IMR-90 (cell line): ENCODE measurements at regions not wholly inside any gene's neighbourhood (a gene's known extent, or its start where the extent isn't known, plus 50 kb on each side); places are given as distances from the start of the nearest gene placed in this dataset.

Experiments
- ATAC-seq: fragments of 200-7000 bp; cut with Tn5 transposase; 2 replicates; pipeline ENCODE4 v1.9.1; 2020; ENCODE audit warnings: low read depth, mild to moderate bottlenecking, moderate library complexity
- BruUV-seq: library from RNA; stranded (reverse); fragments of 400-500 nt; replicated peaks from 2 replicates; lab custom pipeline; 2021; lab: Mats Ljungman, UMichigan
- CTCF ChIA-PET: fragments of 300-600 bp; formaldehyde crosslinking; extraction: SDS; loops from one replicate; lab custom pipeline; 2021; ENCODE audit warnings: antibody characterized with exemption; lab: Yijun Ruan, JAX
- POLR2A ChIA-PET: fragments of 300-600 bp; sonication (Branson Sonifier 250); formaldehyde crosslinking; loops from one replicate; lab custom pipeline; 2022; ENCODE audit warnings: antibody characterized with exemption; ENCODE audit not compliant: unreplicated experiment; lab: Charles Lee
- DNase-seq: peaks from one replicate; pipeline ENCODE4 v3.0.0; 2013
- H2AFZ ChIP-seq: replicated peaks from 2 replicates; pipeline ENCODE3; 2013; ENCODE audit warnings: low read length, mild to moderate bottlenecking; ENCODE audit not compliant: poor library complexity
- H2AK5ac ChIP-seq: 2 replicates; pipeline ENCODE4 v1.6.1; 2013; ENCODE audit warnings: low read depth, low read length, inconsistent platforms
- H2AK9ac ChIP-seq: replicated peaks from 2 replicates; pipeline ENCODE3; 2013; ENCODE audit warnings: mild to moderate bottlenecking, low read depth, low read length, moderate library complexity; ENCODE audit not compliant: poor library complexity
- H2BK120ac ChIP-seq: 2 replicates; pipeline ENCODE4 v1.6.1; 2013; ENCODE audit warnings: low read depth, low read length, inconsistent platforms
- H2BK15ac ChIP-seq: 3 replicates; pipeline ENCODE4 v1.6.1; 2013; ENCODE audit warnings: low read depth, low read length, inconsistent platforms
- H2BK20ac ChIP-seq: 2 replicates; pipeline ENCODE4 v1.6.1; 2013; ENCODE audit warnings: low read depth, mild to moderate bottlenecking, inconsistent platforms, low read length, moderate library complexity
- H2BK5ac ChIP-seq: 2 replicates; pipeline ENCODE4 v1.6.1; 2013; ENCODE audit warnings: mild to moderate bottlenecking, low read depth, low read length, inconsistent platforms; ENCODE audit not compliant: poor library complexity, severe bottlenecking
- H3K14ac ChIP-seq: replicated peaks from 2 replicates; pipeline ENCODE4 v1.6.1; 2013; ENCODE audit warnings: low read depth, low read length, inconsistent platforms
- H3K18ac ChIP-seq: 2 replicates; pipeline ENCODE4 v1.6.1; 2013; ENCODE audit warnings: low read depth, low read length, control low read depth
- H3K23ac ChIP-seq: 2 replicates; pipeline ENCODE4 v1.6.1; 2013; ENCODE audit warnings: low read depth, low read length, inconsistent platforms
- H3K27ac ChIP-seq: 2 replicates; pipeline ENCODE4 v1.5.1; 2013; ENCODE audit warnings: mild to moderate bottlenecking, control low read depth, low read length; ENCODE audit not compliant: insufficient read depth
- H3K27me3 ChIP-seq: 2 replicates; pipeline ENCODE4 v1.6.1; 2013; ENCODE audit warnings: low read length; ENCODE audit not compliant: control insufficient read depth, insufficient read depth
- H3K36me3 ChIP-seq: 2 replicates; pipeline ENCODE4 v1.6.1; 2013; ENCODE audit warnings: low read length, mixed read lengths; ENCODE audit not compliant: control insufficient read depth, insufficient read depth
- H3K4ac ChIP-seq: 2 replicates; pipeline ENCODE4 v1.6.1; 2013; ENCODE audit warnings: low read depth, low read length, inconsistent platforms
- H3K4me1 ChIP-seq: 2 replicates; pipeline ENCODE4 v1.6.1; 2013; ENCODE audit warnings: low read length, mixed read lengths; ENCODE audit not compliant: control insufficient read depth, insufficient read depth
- H3K4me2 ChIP-seq: 2 replicates; pipeline ENCODE4 v1.6.1; 2013; ENCODE audit warnings: low read depth, mild to moderate bottlenecking, control low read depth, low read length, moderate library complexity
- H3K4me3 ChIP-seq: 2 replicates; pipeline ENCODE4 v1.5.1; 2013; ENCODE audit warnings: low read depth, mild to moderate bottlenecking, control low read depth, low read length, moderate library complexity; ENCODE audit not compliant: insufficient read depth
- H3K56ac ChIP-seq: 2 replicates; pipeline ENCODE4 v1.6.1; 2013; ENCODE audit warnings: low read length, inconsistent platforms; ENCODE audit not compliant: insufficient read depth; ENCODE audit errors: extremely low read depth
- H3K79me1 ChIP-seq, 2 experiments: 2 replicates each; pipeline ENCODE4 v1.6.1; 2013; ENCODE audit warnings: low read length in 2 of 2, inconsistent platforms in 1 of 2, low read depth in 1 of 2
- H3K9ac ChIP-seq: 2 replicates; pipeline ENCODE4 v1.6.1; 2013; ENCODE audit warnings: low read depth, low read length, control low read depth
- H3K9me1 ChIP-seq: 2 replicates; pipeline ENCODE4 v1.6.1; 2013; ENCODE audit warnings: low read length, inconsistent platforms; ENCODE audit not compliant: insufficient read depth
- H3K9me3 ChIP-seq: 2 replicates; pipeline ENCODE4 v1.6.1; 2013; ENCODE audit warnings: low read length; ENCODE audit not compliant: control insufficient read depth, insufficient read depth
- H4K20me1 ChIP-seq: 2 replicates; pipeline ENCODE4 v1.6.1; 2013; ENCODE audit warnings: low read length, inconsistent platforms; ENCODE audit not compliant: insufficient read depth
- H4K5ac ChIP-seq: 2 replicates; pipeline ENCODE4 v1.6.1; 2013; ENCODE audit warnings: mild to moderate bottlenecking, low read depth, low read length, control low read depth
- H4K8ac ChIP-seq, 2 experiments: 2 replicates each; pipeline ENCODE4 v1.6.1; 2013; ENCODE audit warnings: low read depth in 2 of 2, low read length in 2 of 2, control low read depth in 1 of 2, inconsistent platforms in 1 of 2
- H4K91ac ChIP-seq: 2 replicates; pipeline ENCODE4 v1.6.1; 2013; ENCODE audit warnings: low read depth, low read length, inconsistent platforms; ENCODE audit not compliant: insufficient read depth
- BHLHE40 ChIP-seq: fragments of 150-350 bp; IDR thresholded peaks from 2 replicates; pipeline ENCODE4 v1.6.1; 2016; ENCODE audit warnings: mild to moderate bottlenecking, low read depth, low read length
- CEBPB ChIP-seq: IDR thresholded peaks from 2 replicates; pipeline ENCODE4 v1.6.1; 2012; ENCODE audit warnings: low read depth, low read length, improper control_type of control experiment
- CHD1 ChIP-seq: IDR thresholded peaks from 2 replicates; pipeline ENCODE4 v1.6.1; 2012; ENCODE audit warnings: low read depth, low read length, improper control_type of control experiment
- MAFK ChIP-seq: IDR thresholded peaks from 2 replicates; pipeline ENCODE4 v1.6.1; 2012; ENCODE audit warnings: low read depth, low read length, improper control_type of control experiment
- MAZ ChIP-seq: IDR thresholded peaks from 2 replicates; pipeline ENCODE4 v1.6.1; 2012; ENCODE audit warnings: low read depth, mild to moderate bottlenecking, low read length, improper control_type of control experiment, moderate library complexity, borderline replicate concordance
- MXI1 ChIP-seq: IDR thresholded peaks from 2 replicates; pipeline ENCODE4 v1.6.1; 2012; ENCODE audit warnings: low read depth, mild to moderate bottlenecking, low read length, moderate library complexity, borderline replicate concordance
- NFE2L2 ChIP-seq: fragments of 150-350 bp; IDR thresholded peaks from 2 replicates; pipeline ENCODE4 v1.6.1; 2016; ENCODE audit warnings: low read depth, mild to moderate bottlenecking, low read length
- POLR2A ChIP-seq: IDR thresholded peaks from 2 replicates; pipeline ENCODE4 v1.6.1; 2012; ENCODE audit warnings: mild to moderate bottlenecking, low read depth, low read length
- RAD21 ChIP-seq: IDR thresholded peaks from 2 replicates; pipeline ENCODE4 v1.6.1; 2012; ENCODE audit warnings: low read length, improper control_type of control experiment
- RCOR1 ChIP-seq: IDR thresholded peaks from 2 replicates; pipeline ENCODE4 v1.6.1; 2012; ENCODE audit warnings: mild to moderate bottlenecking, low read length, improper control_type of control experiment; ENCODE audit not compliant: insufficient replicate concordance
- RFX5 ChIP-seq: IDR thresholded peaks from 2 replicates; pipeline ENCODE4 v1.8.0; 2012; ENCODE audit warnings: low read depth, mild to moderate bottlenecking, low read length, moderate library complexity
- WGBS, 2 experiments: methylation state at CpG; one replicate each; pipeline versions ENCODE4 v1.1.5 to v1.1.7; 2013; ENCODE audit warnings: missing lambda C conversion rate in 2 of 2; ENCODE audit not compliant: insufficient read length in 1 of 2; ENCODE audit errors: extremely low coverage in 2 of 2; 5-methylcytosine and 5-hydroxymethylcytosine counted together
- dilution Hi-C: fragments of 300-500 bp; cut with HindIII; formaldehyde crosslinking; loops from one replicate; pipeline ENCODE4 v1.14.3; 2018; ENCODE audit warnings: low sequenced_read_pairs; ENCODE audit not compliant: unreplicated experiment
- in situ Hi-C: fragments of 300-500 bp; cut with MboI; formaldehyde crosslinking; loops from 3 replicates; pipeline ENCODE4 v1.14.3; 2019; ENCODE audit warnings: low sequenced_read_pairs, inconsistent platforms, mixed read lengths
- intact Hi-C: fragments of 100-400 bp; cut with micrococcal nuclease; formaldehyde crosslinking; loops from 2 replicates; pipeline ENCODE4 v1.10.0; 2022
- TF ChIP-seq, protein P1 (sequence below): fragments of 150-350 bp; IDR thresholded peaks from 2 replicates; pipeline ENCODE4 v1.6.1; 2016; ENCODE audit warnings: low read depth, mild to moderate bottlenecking, low read length, moderate library complexity, borderline replicate concordance
- TF ChIP-seq, protein P2 (sequence below): conservative IDR thresholded peaks from 2 replicates; pipeline ENCODE4 v1.5.1; 2012; ENCODE audit warnings: mild to moderate bottlenecking, low read depth, low read length, improper control_type of control experiment

DNA sequence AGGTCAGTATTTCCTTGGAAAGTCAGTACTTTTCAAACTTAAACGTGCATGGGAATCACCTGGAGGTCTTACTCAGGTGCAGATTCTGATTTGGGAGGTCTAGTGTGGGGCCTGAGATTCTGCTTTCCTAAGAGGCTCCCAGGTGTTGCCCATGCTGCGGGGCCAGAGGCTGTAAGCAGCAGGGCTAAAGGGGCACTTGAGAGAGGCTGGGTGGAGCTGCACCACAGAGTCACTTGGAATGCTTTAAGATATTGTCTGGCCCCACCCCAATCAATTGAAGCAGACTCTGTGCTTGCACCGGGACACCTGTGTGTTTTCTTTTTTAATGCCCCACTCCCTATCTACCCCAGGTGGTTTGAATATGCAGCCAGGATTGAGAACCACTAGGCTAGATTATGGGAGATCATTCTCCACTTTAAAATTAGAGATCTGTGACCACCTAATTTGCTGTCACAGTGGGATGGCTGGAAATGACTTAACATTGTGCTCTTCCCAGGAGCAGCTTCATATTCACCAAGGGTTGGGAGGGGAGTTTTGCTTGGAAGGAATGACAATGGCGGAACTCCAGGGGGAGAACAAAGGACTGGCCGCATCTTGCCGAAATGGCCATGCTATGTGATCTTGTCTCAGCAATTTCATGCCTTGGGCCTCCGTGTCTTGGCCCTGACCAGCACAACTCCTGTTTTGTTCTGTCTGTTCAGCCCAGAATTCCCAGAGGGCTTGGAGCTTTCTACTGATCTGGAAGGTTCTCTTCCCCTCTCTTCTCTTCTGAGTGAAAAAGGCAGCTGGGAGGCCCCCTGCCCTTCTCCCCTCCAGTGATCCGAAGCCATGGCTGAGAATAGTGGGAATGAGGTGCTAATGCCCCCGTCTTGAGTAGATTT, 80.2 kb downstream of the FAM241B start:
- H3K79me1 ChIP-seq = no peaks in the 10 kb centered on the region
- H3K27ac ChIP-seq = no peak overlapping the region
- no peaks in the 10 kb centered on the region for H4K20me1 ChIP-seq
- intact Hi-C loops (no loop called here), dilution Hi-C loops (no loop called here), in situ Hi-C loops (no loop called here)
- no TSS peak for BruUV-seq
- no peak overlapping the region for H3K23ac ChIP-seq
- H2AK5ac ChIP-seq = no peak overlapping the region
- CTCF ChIA-PET = no interaction called here
- peaks cover 22% of the 10 kb centered on the region for H3K27me3 ChIP-seq
- TF ChIP-seq RAD21 (no peak), POLR2A (no peak), CHD1 (no peak), MXI1 (no peak), RFX5 (no peak), BHLHE40 (no peak), NFE2L2 (no peak), MAZ (no peak), RCOR1 (no peak), MAFK (no peak), CEBPB (no peak)
- TF ChIP-seq, protein P1, sequence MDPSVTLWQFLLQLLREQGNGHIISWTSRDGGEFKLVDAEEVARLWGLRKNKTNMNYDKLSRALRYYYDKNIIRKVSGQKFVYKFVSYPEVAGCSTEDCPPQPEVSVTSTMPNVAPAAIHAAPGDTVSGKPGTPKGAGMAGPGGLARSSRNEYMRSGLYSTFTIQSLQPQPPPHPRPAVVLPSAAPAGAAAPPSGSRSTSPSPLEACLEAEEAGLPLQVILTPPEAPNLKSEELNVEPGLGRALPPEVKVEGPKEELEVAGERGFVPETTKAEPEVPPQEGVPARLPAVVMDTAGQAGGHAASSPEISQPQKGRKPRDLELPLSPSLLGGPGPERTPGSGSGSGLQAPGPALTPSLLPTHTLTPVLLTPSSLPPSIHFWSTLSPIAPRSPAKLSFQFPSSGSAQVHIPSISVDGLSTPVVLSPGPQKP = no peak
- TF ChIP-seq, protein P2, sequence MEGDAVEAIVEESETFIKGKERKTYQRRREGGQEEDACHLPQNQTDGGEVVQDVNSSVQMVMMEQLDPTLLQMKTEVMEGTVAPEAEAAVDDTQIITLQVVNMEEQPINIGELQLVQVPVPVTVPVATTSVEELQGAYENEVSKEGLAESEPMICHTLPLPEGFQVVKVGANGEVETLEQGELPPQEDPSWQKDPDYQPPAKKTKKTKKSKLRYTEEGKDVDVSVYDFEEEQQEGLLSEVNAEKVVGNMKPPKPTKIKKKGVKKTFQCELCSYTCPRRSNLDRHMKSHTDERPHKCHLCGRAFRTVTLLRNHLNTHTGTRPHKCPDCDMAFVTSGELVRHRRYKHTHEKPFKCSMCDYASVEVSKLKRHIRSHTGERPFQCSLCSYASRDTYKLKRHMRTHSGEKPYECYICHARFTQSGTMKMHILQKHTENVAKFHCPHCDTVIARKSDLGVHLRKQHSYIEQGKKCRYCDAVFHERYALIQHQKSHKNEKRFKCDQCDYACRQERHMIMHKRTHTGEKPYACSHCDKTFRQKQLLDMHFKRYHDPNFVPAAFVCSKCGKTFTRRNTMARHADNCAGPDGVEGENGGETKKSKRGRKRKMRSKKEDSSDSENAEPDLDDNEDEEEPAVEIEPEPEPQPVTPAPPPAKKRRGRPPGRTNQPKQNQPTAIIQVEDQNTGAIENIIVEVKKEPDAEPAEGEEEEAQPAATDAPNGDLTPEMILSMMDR = no peak
- no peak overlapping the region for H4K8ac ChIP-seq
- no peak overlapping the region for H2AFZ ChIP-seq
- DNase-seq (no peak), ATAC-seq (no peak)
- H3K4me1 ChIP-seq = peaks cover 3% of the 10 kb centered on the region; the same call in 1 of the 2 replicates
- no peak overlapping the region for H3K18ac ChIP-seq
- no peaks in the 10 kb centered on the region for H3K36me3 ChIP-seq
- POLR2A ChIA-PET = no interaction called here
- H3K4ac ChIP-seq = no peak overlapping the region
- no peak overlapping the region for H3K4me2 ChIP-seq
- H2BK120ac ChIP-seq = no peak overlapping the region
- H2BK15ac ChIP-seq = no peak overlapping the region
- H2AK9ac ChIP-seq = no peak overlapping the region
- no peak overlapping the region for H3K4me3 ChIP-seq
- H3K14ac ChIP-seq = no peak overlapping the region
- no peak overlapping the region for H3K9ac ChIP-seq
- no peak overlapping the region for H2BK5ac ChIP-seq
- no peak overlapping the region for H3K56ac ChIP-seq
- peaks cover 5% of the 10 kb centered on the region for H3K9me3 ChIP-seq
- H2BK20ac ChIP-seq = no peak overlapping the region
- no peak overlapping the region for H4K5ac ChIP-seq
- 40% methylated on average over 1 of the region's 9 CpGs; no CpG with 5 or more reads in 1 of the 2 experiments for WGBS, 2 experiments
- H3K9me1 ChIP-seq = peaks cover 7% of the 10 kb centered on the region; the same call in 1 of the 2 replicates
- H4K91ac ChIP-seq = no peak overlapping the region
